ENCODE measurements at regions not wholly inside any gene's neighbourhood (a gene's known extent, or its start where the extent isn't known, plus 50 kb on each side); places are given as distances from the start of the nearest gene placed in this dataset.
"Not testable (repeated sequence)": the region's sequence is repeated elsewhere in the genome, so short reads cannot be mapped to it uniquely, and the experiment has no call there.

DNA sequence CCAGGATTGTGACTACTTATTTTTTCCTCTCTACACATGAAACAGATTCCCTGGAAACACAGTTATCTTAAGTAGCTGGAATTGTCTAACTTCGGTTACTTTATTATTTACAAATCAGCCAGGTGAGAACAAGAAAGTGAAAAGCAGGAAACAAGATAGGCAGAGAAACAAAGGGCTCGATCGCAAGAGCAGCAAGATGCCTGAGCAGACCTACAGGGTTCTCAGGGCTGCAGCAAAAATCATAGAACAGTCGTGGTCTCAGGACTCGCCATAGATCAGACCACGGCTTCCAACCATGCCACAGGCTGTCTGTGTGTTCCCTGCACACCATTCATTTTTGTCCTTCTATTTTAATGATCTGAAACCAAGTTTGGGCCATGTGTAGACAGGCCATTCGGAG lies 186.2 kb upstream of the NOTCH2NLA start:
- BruUV-seq (replicated peaks); H4K20me1 ChIP-seq (replicated peaks; ENCODE audit: control insufficient read depth, insufficient read depth, low read length); DNase-seq (ENCODE audit: extremely low read depth in 1 of 4, low spot score in 3 of 4); CTCF ChIA-PET (ENCODE audit: low intra/inter-chr PET ratio); H3K9ac ChIP-seq (ENCODE audit: insufficient read depth in 1 of 2, low read depth in 2 of 2, low read length in 2 of 2); H3K27ac ChIP-seq (ENCODE audit: extremely low read depth, low read depth, low read length); H3K4me3 ChIP-seq; H2AFZ ChIP-seq (ENCODE audit: low read depth, low read length); H3K4me2 ChIP-seq (ENCODE audit: insufficient read depth, low read length); H3K9me3 ChIP-seq (replicated peaks; ENCODE audit: control insufficient read depth, insufficient read depth, low read depth, low read length); H3K36me3 ChIP-seq (ENCODE audit: control insufficient read depth, insufficient read depth, low read length); H3K9me1 ChIP-seq (ENCODE audit: control insufficient read depth, insufficient read depth, low read length); H3K79me2 ChIP-seq (ENCODE audit: control insufficient read depth, insufficient read depth, low read length); H3K27me3 ChIP-seq (ENCODE audit: control insufficient read depth in 2 of 2, insufficient read depth in 2 of 2, low read length in 2 of 2); H3K4me1 ChIP-seq (replicated peaks in 1 of 2; ENCODE audit: control insufficient read depth in 2 of 2, insufficient read depth in 2 of 2, low read length in 2 of 2); intact Hi-C loops (cut with micrococcal nuclease); FAIRE-seq; ATAC-seq; in situ Hi-C loops (cut with MboI); POLR2A ChIA-PET: not testable (repeated sequence)
- WGBS (ENCODE audit: insufficient coverage, low coverage, missing lambda C conversion rate): 74% methylated on average over 5 of the region's 7 CpGs

DNA sequence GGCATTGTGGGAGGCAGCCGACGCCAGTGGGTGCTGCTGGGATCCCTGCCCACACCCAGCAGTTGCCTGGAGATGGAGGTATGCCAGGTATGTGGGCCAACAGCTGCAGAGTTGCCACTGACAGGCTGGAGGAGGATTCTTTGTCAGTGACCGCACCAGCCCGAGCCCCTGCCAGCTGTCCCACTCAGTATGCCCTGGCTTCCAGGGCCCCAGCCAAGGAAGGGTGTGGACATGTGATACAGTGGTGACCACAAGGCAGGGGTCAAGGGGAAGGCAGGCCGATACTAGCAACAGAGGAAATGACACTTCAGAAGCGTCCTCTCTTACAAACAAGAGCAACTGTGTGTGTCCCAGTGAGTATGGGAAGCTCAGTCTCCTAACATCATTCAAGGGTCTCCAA lies 185.1 kb upstream of the NOTCH2NLA start:
- H3K4me2 ChIP-seq (ENCODE audit: insufficient read depth, low read length); BruUV-seq (replicated peaks); H3K27ac ChIP-seq (ENCODE audit: extremely low read depth, low read depth, low read length); in situ Hi-C loops (cut with MboI); CTCF ChIA-PET (ENCODE audit: low intra/inter-chr PET ratio); FAIRE-seq; H3K27me3 ChIP-seq (ENCODE audit: control insufficient read depth in 2 of 2, insufficient read depth in 2 of 2, low read length in 2 of 2); H2AFZ ChIP-seq (ENCODE audit: low read depth, low read length); H3K4me3 ChIP-seq; H3K4me1 ChIP-seq (replicated peaks in 1 of 2; ENCODE audit: control insufficient read depth in 2 of 2, insufficient read depth in 2 of 2, low read length in 2 of 2); POLR2A ChIA-PET; H3K9me3 ChIP-seq (replicated peaks; ENCODE audit: control insufficient read depth, insufficient read depth, low read depth, low read length); H3K9me1 ChIP-seq (ENCODE audit: control insufficient read depth, insufficient read depth, low read length); intact Hi-C loops (cut with micrococcal nuclease); H3K79me2 ChIP-seq (ENCODE audit: control insufficient read depth, insufficient read depth, low read length); H3K36me3 ChIP-seq (ENCODE audit: control insufficient read depth, insufficient read depth, low read length); ATAC-seq; H4K20me1 ChIP-seq (replicated peaks; ENCODE audit: control insufficient read depth, insufficient read depth, low read length): not testable (repeated sequence)
- TF ChIP-seq, protein P1, sequence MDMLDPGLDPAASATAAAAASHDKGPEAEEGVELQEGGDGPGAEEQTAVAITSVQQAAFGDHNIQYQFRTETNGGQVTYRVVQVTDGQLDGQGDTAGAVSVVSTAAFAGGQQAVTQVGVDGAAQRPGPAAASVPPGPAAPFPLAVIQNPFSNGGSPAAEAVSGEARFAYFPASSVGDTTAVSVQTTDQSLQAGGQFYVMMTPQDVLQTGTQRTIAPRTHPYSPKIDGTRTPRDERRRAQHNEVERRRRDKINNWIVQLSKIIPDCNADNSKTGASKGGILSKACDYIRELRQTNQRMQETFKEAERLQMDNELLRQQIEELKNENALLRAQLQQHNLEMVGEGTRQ (CRISPR knock-in tag; IDR thresholded peaks at IDR 0.05): peak; percentile 33; the same call in 1 of the 2 replicates
- peak in 1 of 4 experiments; percentile 21 for DNase-seq (ENCODE audit: extremely low read depth in 1 of 4, low spot score in 3 of 4)
- H3K9ac ChIP-seq (ENCODE audit: insufficient read depth in 1 of 2, low read depth in 2 of 2, low read length in 2 of 2): peak overlapping the region in 1 of 2 experiments; percentile 76; a peak in 1 of 4 replicates
- 0% methylated on average over 1 of the region's 6 CpGs for WGBS (ENCODE audit: insufficient coverage, low coverage, missing lambda C conversion rate)

Measured in K562 (cell line).